Central memory CD8-positive, alpha-beta T cell (primary cell): ENCODE measurements at regions not wholly inside any gene's neighbourhood (a gene's known extent, or its start where the extent isn't known, plus 50 kb on each side); places are given as distances from the start of the nearest gene placed in this dataset.

Experiments
- ATAC-seq: fragments of 150-1000 bp; cut with Tn5 transposase; replicated peaks from 2 replicates; pipeline ENCODE4 v1.10.0; 2022; ENCODE audit warnings: mild to moderate bottlenecking, moderate FRiP score, moderate number of reproducible peaks; ENCODE audit not compliant: poor library complexity, severe bottlenecking; ENCODE audit errors: extremely low read depth
- DNase-seq, 2 donors: peaks; one replicate each; pipeline ENCODE4 v3.0.0; 2021; ENCODE audit warnings: low spot score in 2 of 2
- H3K27ac Mint-ChIP-seq: one replicate; pipeline ENCODE4 v1.8.0; 2022; ENCODE audit warnings: low read depth, mild to moderate bottlenecking, moderate library complexity, mixed read lengths
- H3K27me3 Mint-ChIP-seq: one replicate; pipeline ENCODE4 v1.8.0; 2022; ENCODE audit warnings: mixed read lengths
- H3K36me3 Mint-ChIP-seq: one replicate; pipeline ENCODE4 v1.8.0; 2022; ENCODE audit warnings: mild to moderate bottlenecking, moderate library complexity, mixed read lengths; ENCODE audit not compliant: insufficient read depth
- H3K4me1 Mint-ChIP-seq: one replicate; pipeline ENCODE4 v1.8.0; 2022; ENCODE audit warnings: mixed read lengths
- H3K4me3 Mint-ChIP-seq: one replicate; pipeline ENCODE4 v1.8.0; 2022; ENCODE audit warnings: mild to moderate bottlenecking, moderate library complexity, mixed read lengths
- H3K9me3 Mint-ChIP-seq: one replicate; pipeline ENCODE4 v1.8.0; 2022; ENCODE audit warnings: mixed read lengths

DNA sequence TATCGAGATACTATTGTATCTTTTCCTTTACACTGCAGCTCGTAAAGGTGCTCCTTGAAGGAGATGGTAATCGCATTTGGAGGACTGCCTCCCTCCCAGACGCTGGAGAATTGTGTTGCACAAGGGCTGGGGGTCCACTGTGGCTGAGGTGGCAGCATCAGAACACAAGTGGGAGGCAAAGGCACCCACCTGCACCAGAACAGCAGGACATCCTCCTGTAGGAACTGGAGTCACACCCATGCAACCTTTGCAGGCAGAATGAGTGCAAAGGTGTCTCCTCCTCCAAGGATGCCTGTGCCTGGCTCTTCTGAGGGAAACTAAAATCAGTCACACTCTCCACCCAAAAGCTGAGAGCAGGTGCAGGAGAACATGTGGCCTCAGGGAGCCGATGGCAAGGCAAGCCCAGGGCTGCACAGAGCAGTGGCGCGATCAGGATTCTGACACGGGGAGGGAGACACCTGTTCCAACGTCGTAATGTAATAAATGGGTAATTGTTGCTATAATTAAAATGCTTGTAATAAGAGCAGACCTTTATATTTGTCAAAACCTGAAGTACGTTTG is 1501.4 kb downstream of the TBC1D22A start:
- DNase-seq (no peak), ATAC-seq (no peak)
- Mint-ChIP-seq H3K27ac (no peak overlapping the region), H3K9me3 (no peaks in the 10 kb centered on the region), H3K36me3 (no peaks in the 10 kb centered on the region), H3K27me3 (peaks cover 16% of the 10 kb centered on the region), H3K4me1 (no peaks in the 10 kb centered on the region), H3K4me3 (no peak overlapping the region)

DNA sequence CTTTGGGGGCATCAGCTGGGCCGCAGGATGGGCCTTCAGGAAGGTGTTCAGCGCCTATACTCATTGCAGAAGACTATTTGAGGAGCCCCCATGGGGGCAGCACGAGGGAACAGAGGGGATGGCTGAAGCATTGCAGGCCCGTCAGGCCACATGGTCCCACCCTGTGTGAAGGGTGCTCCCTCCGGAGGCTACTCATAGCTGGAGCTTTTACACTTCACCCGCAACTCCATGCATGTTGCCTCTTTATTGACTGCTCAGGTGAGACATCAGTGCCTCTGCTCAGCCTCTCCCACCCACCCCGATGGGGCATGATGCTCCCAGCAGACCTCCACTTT is 1500.9 kb downstream of the TBC1D22A start:
- H3K27me3 Mint-ChIP-seq = peaks cover 16% of the 10 kb centered on the region
- no peaks in the 10 kb centered on the region for H3K4me1 Mint-ChIP-seq
- no peaks in the 10 kb centered on the region for H3K36me3 Mint-ChIP-seq
- H3K4me3 Mint-ChIP-seq = no peak overlapping the region
- DNase-seq (no peak), ATAC-seq (no peak)
- no peaks in the 10 kb centered on the region for H3K9me3 Mint-ChIP-seq
- H3K27ac Mint-ChIP-seq = no peak overlapping the region

DNA sequence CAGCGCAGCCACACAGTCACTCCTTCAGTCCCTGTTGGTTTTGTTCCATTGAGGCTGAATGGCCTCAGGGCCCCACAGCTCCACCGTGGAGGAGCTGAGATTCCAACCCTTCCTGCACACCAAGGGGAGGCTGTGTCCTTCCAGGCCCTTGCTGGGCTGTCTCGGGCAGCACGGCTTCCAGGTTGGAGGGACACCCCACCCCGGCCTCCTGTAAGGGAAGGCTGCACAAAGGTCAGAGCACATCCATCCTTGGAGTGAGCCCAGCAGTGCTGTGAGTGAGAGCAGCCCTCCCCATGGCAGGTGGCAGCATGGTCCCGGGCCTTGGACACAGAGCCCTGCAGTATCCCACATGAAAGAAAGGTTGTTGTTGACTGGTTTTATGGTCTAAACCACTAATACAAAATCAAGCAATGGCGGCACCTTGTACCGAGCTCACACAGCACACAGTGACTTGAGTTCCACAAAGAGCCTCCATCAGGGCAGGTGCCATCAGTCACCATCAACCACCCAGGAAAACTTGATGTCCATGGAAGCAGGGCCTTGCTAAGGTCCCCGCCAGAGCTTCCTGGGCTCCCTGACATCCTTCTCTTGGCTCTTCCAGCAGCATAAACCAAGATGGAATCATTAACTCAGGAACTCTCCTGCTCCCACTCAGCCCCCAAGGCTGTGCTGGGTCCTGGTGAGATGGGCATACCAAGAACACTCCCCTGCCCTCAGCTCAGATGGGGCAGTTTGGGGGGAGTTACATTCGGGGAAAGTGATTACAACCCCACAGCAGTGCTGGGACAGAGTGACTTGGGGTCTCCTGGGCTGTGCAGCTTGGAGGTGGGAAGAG is 1500.4 kb downstream of the TBC1D22A start:
- Mint-ChIP-seq H3K27ac (no peak overlapping the region), H3K9me3 (no peaks in the 10 kb centered on the region), H3K4me1 (no peaks in the 10 kb centered on the region), H3K27me3 (peaks cover 16% of the 10 kb centered on the region), H3K4me3 (no peak overlapping the region), H3K36me3 (no peaks in the 10 kb centered on the region)
- no peak for DNase-seq
- no peak for ATAC-seq

DNA sequence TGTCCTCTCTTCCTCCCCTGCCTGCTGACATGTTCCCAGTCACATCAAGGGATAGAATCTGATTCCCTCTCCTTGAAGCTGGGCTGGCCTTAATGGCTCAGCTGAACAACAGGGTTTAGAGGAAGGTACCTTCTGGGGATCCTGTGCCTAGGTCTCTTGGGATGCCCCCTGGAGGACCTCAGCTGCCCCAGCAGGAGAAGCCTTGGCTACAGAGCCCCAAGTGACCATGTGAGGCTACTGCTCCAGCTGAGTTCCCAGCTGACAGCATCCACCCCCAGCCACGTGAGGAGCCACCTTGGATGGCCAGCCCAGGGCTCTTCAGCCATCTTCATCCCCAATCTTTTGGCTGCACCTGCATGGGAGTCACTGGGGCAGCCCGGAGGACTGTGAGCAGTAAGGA is 1499.3 kb downstream of the TBC1D22A start:
- no peaks in the 10 kb centered on the region for H3K4me1 Mint-ChIP-seq
- no peaks in the 10 kb centered on the region for H3K9me3 Mint-ChIP-seq
- no peak overlapping the region for H3K4me3 Mint-ChIP-seq
- no peak for DNase-seq
- no peaks in the 10 kb centered on the region for H3K36me3 Mint-ChIP-seq
- no peak for ATAC-seq
- no peak overlapping the region for H3K27ac Mint-ChIP-seq
- H3K27me3 Mint-ChIP-seq = peaks cover 12% of the 10 kb centered on the region

DNA sequence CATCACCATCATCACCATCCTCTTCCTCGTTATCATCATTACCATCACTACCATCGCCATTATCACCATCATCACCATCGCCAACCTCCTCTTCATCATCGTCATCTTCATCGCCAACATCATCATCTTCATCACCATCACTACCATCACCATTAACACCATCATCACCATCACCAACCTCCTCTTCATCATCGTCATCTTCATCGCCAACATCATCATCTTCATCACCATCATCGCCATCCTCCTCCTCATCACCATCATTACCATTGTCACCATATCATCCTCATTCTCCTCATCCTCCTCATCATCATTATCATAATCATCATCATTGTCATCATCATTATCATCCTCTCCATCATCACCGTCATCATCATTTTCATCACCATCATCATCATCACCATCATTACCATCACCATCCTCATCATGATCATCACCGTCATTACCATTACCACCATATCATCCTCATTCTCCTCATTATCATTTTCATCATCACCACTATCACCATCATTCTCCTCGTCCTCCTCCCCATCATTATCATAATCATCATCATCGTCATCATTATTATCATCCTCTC is 1498.7 kb downstream of the TBC1D22A start:
- Mint-ChIP-seq H3K27ac (no peak overlapping the region), H3K9me3 (no peaks in the 10 kb centered on the region), H3K4me3 (no peak overlapping the region)

DNA sequence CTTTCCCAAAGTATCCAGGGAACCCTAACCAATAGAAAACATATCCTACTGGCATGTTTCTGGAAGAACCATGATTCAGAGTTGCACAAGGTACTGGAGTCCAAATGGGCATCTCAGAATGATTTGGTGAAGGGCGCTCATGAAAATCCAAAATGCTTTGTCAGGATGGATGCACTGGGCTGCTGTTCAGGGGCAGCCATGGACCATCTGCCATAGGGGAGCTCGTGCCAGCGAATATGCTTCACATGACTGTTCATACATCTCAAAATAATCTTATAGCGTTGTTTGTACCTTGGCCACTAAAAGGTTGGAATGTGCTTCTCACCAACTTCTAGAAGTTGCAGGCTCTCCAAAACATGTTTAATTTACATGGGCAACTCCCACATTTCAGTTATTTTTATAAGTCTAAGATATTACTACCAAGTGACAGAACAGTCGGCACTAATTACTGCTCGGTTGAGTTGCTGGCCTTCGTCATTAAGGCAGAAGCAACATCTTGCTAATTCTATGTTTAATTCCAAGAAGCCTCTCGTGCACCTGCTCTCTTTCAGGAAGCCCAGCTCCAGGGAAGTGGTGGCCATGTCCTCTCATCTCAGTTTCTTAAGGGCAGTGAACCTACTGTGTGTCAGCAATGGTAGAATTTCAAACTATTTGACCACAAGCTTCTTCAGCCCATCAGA is 1497.7 kb downstream of the TBC1D22A start:
- no peak for DNase-seq
- Mint-ChIP-seq H3K36me3 (no peaks in the 10 kb centered on the region), H3K4me3 (no peak overlapping the region), H3K9me3 (no peaks in the 10 kb centered on the region), H3K27ac (no peak overlapping the region), H3K27me3 (peaks cover 14% of the 10 kb centered on the region), H3K4me1 (no peaks in the 10 kb centered on the region)
- no peak for ATAC-seq

More for the DNA sequence above, 1498.7 kb downstream of the TBC1D22A start:
- H3K4me1 Mint-ChIP-seq = no peaks in the 10 kb centered on the region
- DNase-seq = no peak
- H3K36me3 Mint-ChIP-seq = no peaks in the 10 kb centered on the region
- H3K27me3 Mint-ChIP-seq = peaks cover 8% of the 10 kb centered on the region
- no peak for ATAC-seq

DNA sequence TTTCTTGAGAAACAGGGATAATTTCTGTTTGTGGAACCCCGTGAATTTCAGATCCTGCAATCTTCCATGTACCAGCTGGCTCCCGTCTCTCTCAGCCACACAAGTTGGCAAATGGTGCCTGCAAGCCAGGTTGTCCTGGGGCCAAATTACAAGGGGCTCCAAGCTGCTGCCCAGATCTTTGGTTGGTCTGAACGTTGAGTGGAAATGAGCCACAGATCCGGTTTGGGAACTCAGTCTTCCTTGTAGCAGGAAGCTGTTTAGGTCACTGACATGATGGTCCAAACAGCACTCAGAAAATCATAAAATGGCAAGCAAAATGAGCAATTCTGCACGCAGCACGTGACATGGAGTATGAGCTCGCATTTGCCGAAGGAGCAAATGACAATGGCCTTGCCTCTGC is 1496.4 kb downstream of the TBC1D22A start:
- ATAC-seq = no peak
- H3K4me3 Mint-ChIP-seq = no peak overlapping the region
- DNase-seq = no peak
- no peaks in the 10 kb centered on the region for H3K36me3 Mint-ChIP-seq
- H3K27ac Mint-ChIP-seq = no peak overlapping the region
- H3K9me3 Mint-ChIP-seq = no peaks in the 10 kb centered on the region
- H3K4me1 Mint-ChIP-seq = no peaks in the 10 kb centered on the region
- peaks cover 27% of the 10 kb centered on the region for H3K27me3 Mint-ChIP-seq

DNA sequence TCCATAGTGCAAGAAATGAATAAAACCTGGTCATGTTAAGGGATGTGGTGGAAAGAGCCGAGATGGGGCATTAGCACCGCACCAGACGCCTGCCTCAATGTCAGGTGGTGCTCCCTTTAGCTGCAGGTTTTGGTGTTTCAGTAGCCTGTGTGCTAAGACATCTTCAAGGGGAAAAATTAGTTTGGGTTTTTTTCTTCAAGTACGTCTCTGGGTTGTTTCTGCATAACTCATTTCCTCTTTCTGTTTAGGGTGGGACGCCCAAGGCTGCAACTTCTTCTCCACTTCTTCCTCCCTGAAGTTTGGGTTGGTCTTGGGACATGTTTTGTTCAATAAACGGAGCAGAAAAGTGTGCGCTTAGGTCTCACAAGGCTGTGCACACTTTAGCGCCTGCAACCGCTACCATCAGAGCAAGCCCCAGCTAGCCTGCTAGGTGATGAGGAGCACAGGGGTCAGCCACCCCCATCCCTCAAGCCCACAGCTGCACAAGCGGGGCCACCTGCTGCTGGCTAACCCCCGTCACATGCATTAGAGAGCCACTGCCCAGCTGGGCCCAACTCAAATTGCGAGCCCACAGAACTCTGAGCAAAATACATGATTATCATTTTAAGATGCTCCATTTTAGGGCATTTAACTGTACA is 1495.7 kb downstream of the TBC1D22A start:
- H3K27ac Mint-ChIP-seq = no peak overlapping the region
- ATAC-seq (no peak), DNase-seq (no peak)
- peaks cover 33% of the 10 kb centered on the region for H3K27me3 Mint-ChIP-seq
- no peak overlapping the region for H3K4me3 Mint-ChIP-seq
- H3K36me3 Mint-ChIP-seq = no peaks in the 10 kb centered on the region
- no peaks in the 10 kb centered on the region for H3K9me3 Mint-ChIP-seq
- no peaks in the 10 kb centered on the region for H3K4me1 Mint-ChIP-seq

DNA sequence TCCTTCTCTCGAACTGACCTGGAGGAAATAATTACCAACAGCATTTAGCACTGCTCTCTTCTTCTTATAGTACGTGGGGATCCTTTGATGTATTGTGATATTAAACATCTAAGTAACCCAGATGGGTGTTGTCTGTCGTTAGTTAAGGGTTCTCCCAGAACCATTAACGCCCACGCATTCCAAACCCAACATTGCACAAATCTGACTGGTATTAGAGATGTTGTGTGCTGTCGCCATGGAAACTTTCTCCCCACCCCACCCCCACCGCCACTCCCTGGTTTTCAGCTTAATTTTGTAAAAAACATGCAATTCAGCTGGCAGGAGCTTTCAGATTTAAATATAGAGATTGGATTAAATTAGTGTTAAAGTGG is 1495.2 kb downstream of the TBC1D22A start:
- no peak for ATAC-seq
- H3K27me3 Mint-ChIP-seq = peaks cover 35% of the 10 kb centered on the region
- H3K27ac Mint-ChIP-seq = no peak overlapping the region
- no peaks in the 10 kb centered on the region for H3K4me1 Mint-ChIP-seq
- no peaks in the 10 kb centered on the region for H3K36me3 Mint-ChIP-seq
- no peaks in the 10 kb centered on the region for H3K9me3 Mint-ChIP-seq
- no peak overlapping the region for H3K4me3 Mint-ChIP-seq
- DNase-seq = no peak

DNA sequence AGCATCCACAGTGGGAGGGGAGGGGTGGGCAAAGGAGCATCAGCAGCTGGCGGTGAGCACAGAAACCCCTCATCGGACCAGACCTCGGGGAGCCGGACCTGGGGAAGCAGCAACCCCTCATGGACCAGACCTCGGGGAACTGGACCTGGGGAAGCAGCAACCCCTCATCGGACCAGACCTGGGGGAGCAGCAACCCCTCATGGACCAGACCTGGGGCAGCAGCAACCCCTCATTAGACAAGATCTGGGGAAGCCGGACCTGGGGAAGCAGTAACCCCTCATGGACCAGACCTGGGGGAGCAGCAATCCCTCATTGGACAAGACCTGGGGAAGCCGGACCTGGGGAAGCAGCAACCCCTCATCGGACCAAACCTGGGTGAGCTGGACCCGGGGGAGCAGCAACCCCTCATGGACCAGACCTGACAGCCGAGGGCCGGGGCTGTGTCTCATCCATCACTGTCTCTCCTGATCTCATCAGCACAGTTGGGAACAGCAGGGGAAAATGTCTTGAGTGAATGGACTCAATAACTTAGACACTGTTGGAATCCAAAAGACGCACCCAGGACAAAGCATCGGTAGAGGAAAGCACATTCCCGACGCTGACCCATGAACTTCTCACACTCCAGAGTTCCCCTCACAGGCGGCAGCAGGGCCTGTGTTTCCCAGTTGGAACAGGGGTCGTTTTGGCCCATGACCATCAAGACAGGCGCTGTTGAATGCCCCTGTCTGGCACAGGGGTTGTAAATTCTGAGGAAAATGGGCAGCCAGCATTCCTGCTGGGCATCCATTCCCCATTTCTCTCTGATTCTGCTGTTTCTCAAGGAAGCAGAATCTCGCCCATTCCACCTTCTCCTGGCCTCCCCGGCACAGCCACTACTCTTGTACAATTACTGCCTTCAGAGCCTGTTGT is 1494.6 kb downstream of the TBC1D22A start:
- H3K27me3 Mint-ChIP-seq = peaks cover 35% of the 10 kb centered on the region
- no peak for DNase-seq
- H3K4me1 Mint-ChIP-seq = no peaks in the 10 kb centered on the region
- no peak overlapping the region for H3K27ac Mint-ChIP-seq
- no peak overlapping the region for H3K4me3 Mint-ChIP-seq
- no peak for ATAC-seq
- H3K9me3 Mint-ChIP-seq = no peaks in the 10 kb centered on the region
- H3K36me3 Mint-ChIP-seq = no peaks in the 10 kb centered on the region

DNA sequence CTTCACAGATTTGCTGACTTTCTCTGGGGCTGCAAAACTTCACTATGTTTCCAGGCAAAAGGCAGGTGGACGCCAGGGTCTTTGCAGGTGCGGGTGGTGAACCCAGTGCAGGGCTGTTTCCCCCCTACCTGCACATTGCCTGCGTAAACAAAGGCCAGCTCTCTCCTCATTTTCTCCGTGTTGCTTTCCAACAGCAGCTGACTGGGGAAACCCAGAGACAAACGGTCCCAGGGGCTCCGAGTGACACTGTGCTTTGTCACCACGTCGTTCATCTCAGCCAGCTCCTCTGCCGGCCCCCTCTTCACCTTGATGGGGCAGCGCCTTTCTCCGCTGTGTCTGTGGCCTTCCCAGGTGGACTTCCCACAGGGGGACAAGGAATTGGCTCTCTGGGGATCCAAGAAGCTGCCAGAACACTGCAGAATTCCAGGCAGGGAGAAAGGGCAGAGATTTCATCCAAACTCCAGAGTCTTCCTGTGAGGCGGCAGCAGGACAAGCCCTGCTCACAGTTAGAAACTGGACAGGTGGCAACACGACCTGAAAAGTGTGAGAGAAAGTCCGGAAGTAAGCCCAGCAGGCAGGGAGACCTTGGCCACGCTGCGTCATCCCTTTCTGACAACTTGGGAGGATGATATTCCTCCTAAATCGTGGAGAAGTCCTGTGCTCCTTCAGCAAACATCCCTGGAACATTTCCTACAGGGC is 1493.7 kb downstream of the TBC1D22A start:
- Mint-ChIP-seq H3K27me3 (peaks cover 44% of the 10 kb centered on the region), H3K4me3 (no peak overlapping the region), H3K9me3 (no peaks in the 10 kb centered on the region), H3K4me1 (no peaks in the 10 kb centered on the region), H3K36me3 (no peaks in the 10 kb centered on the region), H3K27ac (no peak overlapping the region)
- ATAC-seq (no peak), DNase-seq (no peak)
